ENCODE measurements at regions not wholly inside any gene's neighbourhood (a gene's known extent, or its start where the extent isn't known, plus 50 kb on each side); places are given as distances from the start of the nearest gene placed in this dataset.

DNA sequence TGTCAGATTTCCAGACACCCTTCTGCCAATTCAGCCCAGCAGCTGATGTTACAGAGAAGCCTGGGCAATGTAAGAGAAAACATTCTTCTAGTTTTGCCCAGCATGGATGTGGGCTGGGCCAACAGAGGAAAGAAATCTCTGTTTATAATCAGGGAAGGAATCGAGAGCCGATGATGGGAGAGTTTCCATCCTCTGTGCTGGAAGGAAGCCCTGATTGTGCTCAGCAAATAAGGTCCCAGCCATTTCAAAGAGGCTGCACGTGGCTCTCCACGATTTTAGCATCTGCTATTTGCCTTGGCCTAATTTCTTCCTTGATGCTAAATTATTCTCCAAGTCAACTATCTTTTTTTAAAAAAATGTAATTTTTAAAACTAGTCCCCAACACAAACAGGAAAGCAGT, 70.0 kb downstream of the IRX6 start:
- Histone ChIP-seq H3K4me3 (no peak overlapping the region), H3K4me1 (ENCODE audit: insufficient read depth) (peaks cover 22% of the 10 kb centered on the region), H3K27me3 (ENCODE audit: insufficient read depth) (no peaks in the 10 kb centered on the region), H4K20me1 (replicated peaks; ENCODE audit: insufficient read depth) (no peaks in the 10 kb centered on the region), H3F3A (replicated peaks; ENCODE audit: low read depth) (no peaks in the 10 kb centered on the region), H3K36me3 (ENCODE audit: insufficient read depth) (no peaks in the 10 kb centered on the region), H3K9me2 (ENCODE audit: insufficient read depth) (peaks cover 8% of the 10 kb centered on the region), H3K27ac (ENCODE audit: low read depth) (no peak overlapping the region), H3K4me2 (no peak overlapping the region), H2AFZ (no peak overlapping the region), H3K79me2 (replicated peaks; ENCODE audit: insufficient read depth) (no peaks in the 10 kb centered on the region)
- Mint-ChIP-seq H3K36me3 (ENCODE audit: low read depth) (no peaks in the 10 kb centered on the region), H3K4me1 (peaks cover 21% of the 10 kb centered on the region), H3K27ac (no peak overlapping the region), H3K27me3 (ENCODE audit: insufficient read depth, low read depth, poor library complexity) (peaks cover 4% of the 10 kb centered on the region), H3K9me3 (no peaks in the 10 kb centered on the region), H3K4me3 (no peak overlapping the region)
- no peak for DNase-seq (ENCODE audit: low spot score)
- no peak for TF ChIP-seq STAT1 (IDR thresholded peaks at IDR 0.05; ENCODE audit: unreplicated experiment)
- TF ChIP-seq ZNF114 (CRISPR knock-in tag; IDR thresholded peaks at IDR 0.05): no peak
- TF ChIP-seq ZNF331 (CRISPR knock-in tag; IDR thresholded peaks at IDR 0.05; ENCODE audit: low read depth): no peak
- TF ChIP-seq CTCF (conservative IDR thresholded peaks at IDR 0.05; ENCODE audit: low read depth in 2 of 2): no peak
- ATAC-seq: no peak

DNA sequence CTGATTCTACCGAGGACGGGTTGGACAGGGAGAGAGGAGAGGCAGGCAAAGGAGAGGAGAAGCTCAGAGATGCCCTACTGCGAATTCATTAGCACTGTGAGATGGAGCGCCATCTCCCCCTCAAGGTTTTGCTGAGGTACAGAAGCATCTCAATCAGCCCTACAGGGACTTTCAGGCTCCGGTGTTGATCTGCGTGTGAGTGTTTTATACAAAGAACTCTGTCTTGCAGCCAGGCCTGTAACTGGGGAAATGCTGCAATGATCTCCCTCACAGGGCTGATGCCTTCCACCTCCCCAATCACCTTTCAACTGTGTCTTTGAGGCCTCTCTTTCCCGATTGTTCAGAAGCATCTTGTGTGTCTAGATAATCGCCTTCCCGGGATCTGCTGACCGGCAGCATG, 74.8 kb downstream of the IRX6 start:
- ATAC-seq (peak; percentile 68), DNase-seq (ENCODE audit: low spot score) (peak; percentile 31)
- Histone ChIP-seq H3K79me2 (replicated peaks; ENCODE audit: insufficient read depth) (no peaks in the 10 kb centered on the region), H3K9me2 (ENCODE audit: insufficient read depth) (no peaks in the 10 kb centered on the region; the same call in none of the 2 replicates), H3K27me3 (ENCODE audit: insufficient read depth) (no peaks in the 10 kb centered on the region), H2AFZ (peak overlapping the region; percentile 43; the same call in 1 of the 2 replicates), H3K4me1 (ENCODE audit: insufficient read depth) (no peaks in the 10 kb centered on the region), H3K4me2 (no peak overlapping the region), H3F3A (replicated peaks; ENCODE audit: low read depth) (no peaks in the 10 kb centered on the region), H3K36me3 (ENCODE audit: insufficient read depth) (no peaks in the 10 kb centered on the region), H3K27ac (ENCODE audit: low read depth) (no peak overlapping the region), H4K20me1 (replicated peaks; ENCODE audit: insufficient read depth) (no peaks in the 10 kb centered on the region), H3K4me3 (no peak overlapping the region)
- Mint-ChIP-seq H3K36me3 (ENCODE audit: low read depth) (no peaks in the 10 kb centered on the region), H3K27ac (no peak overlapping the region), H3K9me3 (no peaks in the 10 kb centered on the region), H3K27me3 (ENCODE audit: insufficient read depth, low read depth, poor library complexity) (no peaks in the 10 kb centered on the region), H3K4me1 (no peaks in the 10 kb centered on the region), H3K4me3 (no peak overlapping the region)
- TF ChIP-seq, protein P1, sequence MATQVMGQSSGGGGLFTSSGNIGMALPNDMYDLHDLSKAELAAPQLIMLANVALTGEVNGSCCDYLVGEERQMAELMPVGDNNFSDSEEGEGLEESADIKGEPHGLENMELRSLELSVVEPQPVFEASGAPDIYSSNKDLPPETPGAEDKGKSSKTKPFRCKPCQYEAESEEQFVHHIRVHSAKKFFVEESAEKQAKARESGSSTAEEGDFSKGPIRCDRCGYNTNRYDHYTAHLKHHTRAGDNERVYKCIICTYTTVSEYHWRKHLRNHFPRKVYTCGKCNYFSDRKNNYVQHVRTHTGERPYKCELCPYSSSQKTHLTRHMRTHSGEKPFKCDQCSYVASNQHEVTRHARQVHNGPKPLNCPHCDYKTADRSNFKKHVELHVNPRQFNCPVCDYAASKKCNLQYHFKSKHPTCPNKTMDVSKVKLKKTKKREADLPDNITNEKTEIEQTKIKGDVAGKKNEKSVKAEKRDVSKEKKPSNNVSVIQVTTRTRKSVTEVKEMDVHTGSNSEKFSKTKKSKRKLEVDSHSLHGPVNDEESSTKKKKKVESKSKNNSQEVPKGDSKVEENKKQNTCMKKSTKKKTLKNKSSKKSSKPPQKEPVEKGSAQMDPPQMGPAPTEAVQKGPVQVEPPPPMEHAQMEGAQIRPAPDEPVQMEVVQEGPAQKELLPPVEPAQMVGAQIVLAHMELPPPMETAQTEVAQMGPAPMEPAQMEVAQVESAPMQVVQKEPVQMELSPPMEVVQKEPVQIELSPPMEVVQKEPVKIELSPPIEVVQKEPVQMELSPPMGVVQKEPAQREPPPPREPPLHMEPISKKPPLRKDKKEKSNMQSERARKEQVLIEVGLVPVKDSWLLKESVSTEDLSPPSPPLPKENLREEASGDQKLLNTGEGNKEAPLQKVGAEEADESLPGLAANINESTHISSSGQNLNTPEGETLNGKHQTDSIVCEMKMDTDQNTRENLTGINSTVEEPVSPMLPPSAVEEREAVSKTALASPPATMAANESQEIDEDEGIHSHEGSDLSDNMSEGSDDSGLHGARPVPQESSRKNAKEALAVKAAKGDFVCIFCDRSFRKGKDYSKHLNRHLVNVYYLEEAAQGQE (IDR thresholded peaks at IDR 0.05; ENCODE audit: unreplicated experiment): no peak
- TF ChIP-seq CTCF (conservative IDR thresholded peaks at IDR 0.05; ENCODE audit: low read depth in 2 of 2) (peak in 1 of 2 experiments; percentile 53; a peak in 3 of 4 replicates), STAT1 (IDR thresholded peaks at IDR 0.05; ENCODE audit: unreplicated experiment) (no peak)

Data from GM23338 (cell line).